BE2C (cell line): ENCODE measurements at regions not wholly inside any gene's neighbourhood (a gene's known extent, or its start where the extent isn't known, plus 50 kb on each side); places are given as distances from the start of the nearest gene placed in this dataset.
"Not testable (repeated sequence)": the region's sequence is repeated elsewhere in the genome, so short reads cannot be mapped to it uniquely, and the experiment has no call there.

Source experiments
- DNase-seq: peaks from one replicate; pipeline ENCODE4 v3.0.0-alpha.2; 2020
- H3K27me3 ChIP-seq: fragments of 250-450 bp; sonication (Bioruptor Pico); 2 replicates; pipeline ENCODE4 v1.5.1; 2020; ENCODE audit warnings: mild to moderate bottlenecking
- H3K36me3 ChIP-seq: fragments of 250-450 bp; sonication (Bioruptor Pico); 2 replicates; pipeline ENCODE4 v1.5.1; 2020; ENCODE audit warnings: mild to moderate bottlenecking
- H3K4me1 ChIP-seq: fragments of 250-450 bp; sonication (Bioruptor Pico); 2 replicates; pipeline ENCODE4 v1.5.1; 2020
- H3K4me3 ChIP-seq: 2 replicates; pipeline ENCODE4 v1.5.1; 2011; ENCODE audit warnings: low read depth, low read length
- H3K9me3 ChIP-seq: fragments of 250-450 bp; sonication (Bioruptor Pico); 2 replicates; pipeline ENCODE4 v1.5.1; 2020
- CTCF ChIP-seq: IDR thresholded peaks from 2 replicates; pipeline ENCODE4 v1.5.1; 2012; ENCODE audit warnings: mild to moderate bottlenecking, low read depth, low read length

GRCh38 chr12:34305176-34305575 is 282.9 kb downstream of the ALG10 start:
- H3K4me3 ChIP-seq, result no peak overlapping the region
- no peaks in the 10 kb centered on the region for H3K27me3 ChIP-seq
- H3K36me3 ChIP-seq, result no peaks in the 10 kb centered on the region
- no peak for TF ChIP-seq CTCF
- no peak for DNase-seq
- H3K4me1 ChIP-seq, result no peaks in the 10 kb centered on the region
- H3K9me3 ChIP-seq, result no peaks in the 10 kb centered on the region

GRCh38 chr12:34306133-34306830 is 284.0 kb downstream of the ALG10 start:
- TF ChIP-seq CTCF, result no peak
- Histone ChIP-seq H3K27me3 (no peaks in the 10 kb centered on the region), H3K9me3 (no peaks in the 10 kb centered on the region), H3K36me3 (no peaks in the 10 kb centered on the region), H3K4me1 (no peaks in the 10 kb centered on the region), H3K4me3 (no peak overlapping the region)
- DNase-seq, result no peak

- not testable (repeated sequence) for H3K27me3 ChIP-seq, DNase-seq, H3K4me3 ChIP-seq, H3K36me3 ChIP-seq, H3K9me3 ChIP-seq, H3K4me1 ChIP-seq
Measured at GRCh38 chr12:34309806-34310804, 287.8 kb downstream of the ALG10 start.

- no peaks in the 10 kb centered on the region for H3K4me1 ChIP-seq
- H3K4me3 ChIP-seq, result no peak overlapping the region
- H3K36me3 ChIP-seq, result no peaks in the 10 kb centered on the region
- DNase-seq, result no peak
- no peaks in the 10 kb centered on the region for H3K27me3 ChIP-seq
- no peak for TF ChIP-seq CTCF
- H3K9me3 ChIP-seq, result no peaks in the 10 kb centered on the region
Measured at GRCh38 chr12:34311337-34311736, 289.0 kb downstream of the ALG10 start.

- no peak for DNase-seq
- H3K4me1 ChIP-seq, result no peaks in the 10 kb centered on the region
- H3K27me3 ChIP-seq, result no peaks in the 10 kb centered on the region
- H3K9me3 ChIP-seq, result no peaks in the 10 kb centered on the region
- no peak overlapping the region for H3K4me3 ChIP-seq
- no peaks in the 10 kb centered on the region for H3K36me3 ChIP-seq
- no peak for TF ChIP-seq CTCF
Measured at GRCh38 chr12:34327671-34328070, 305.4 kb downstream of the ALG10 start.

GRCh38 chr12:34333337-34333736 is 311.0 kb downstream of the ALG10 start:
- DNase-seq, result no peak
- H3K4me1 ChIP-seq, result no peaks in the 10 kb centered on the region
- no peak for TF ChIP-seq CTCF

More at GRCh38 chr12:34333337-34333736, 311.0 kb downstream of the ALG10 start:
- Histone ChIP-seq H3K9me3 (no peaks in the 10 kb centered on the region; the same call in 1 of the 2 replicates), H3K36me3 (no peaks in the 10 kb centered on the region), H3K4me3 (no peak overlapping the region), H3K27me3 (no peaks in the 10 kb centered on the region)
